Body of pancreas (tissue), 4 donors: ENCODE measurements at regions not wholly inside any gene's neighbourhood (a gene's known extent, or its start where the extent isn't known, plus 50 kb on each side); places are given as distances from the start of the nearest gene placed in this dataset.

Experiments used
- POLR2A ChIP-seq, 3 donors: fragments of 450-650 bp; IDR thresholded peaks; one replicate each; pipeline ENCODE4 v1.6.1; 2016; ENCODE audit warnings: antibody characterized with exemption in 3 of 3, mild to moderate bottlenecking in 2 of 3
- TF ChIP-seq, protein P1 (sequence below), 7 experiments: fragments of 450-650 bp in 4 of 7; fragments of 200-600 bp in 3 of 7; sonication (generic) in 3 of 7; IDR thresholded peaks; one replicate each; pipeline ENCODE4 v1.5.1; 2016 to 2019; ENCODE audit warnings: antibody characterized with exemption in 7 of 7

DNA sequence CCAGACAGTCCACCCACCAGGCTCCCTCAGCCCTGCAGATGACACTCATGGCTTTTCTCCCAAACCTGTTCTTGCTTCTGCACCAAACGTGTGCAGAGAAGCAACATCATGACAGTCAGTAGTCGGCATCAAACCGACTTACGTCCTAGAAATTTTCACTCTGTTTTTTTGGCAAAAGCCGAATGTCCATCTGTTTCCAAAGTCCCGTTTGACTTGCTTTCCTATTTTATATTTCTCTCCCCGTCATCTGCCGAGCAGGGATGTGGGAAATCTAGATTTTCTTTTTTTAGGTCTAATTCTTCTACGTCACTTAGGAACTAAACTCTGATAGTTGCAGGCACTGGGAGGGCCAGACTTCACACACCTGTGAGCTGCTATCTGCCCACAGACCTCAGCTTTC, 104.9 kb downstream of the RMI2 start:
- TF ChIP-seq, protein P1, sequence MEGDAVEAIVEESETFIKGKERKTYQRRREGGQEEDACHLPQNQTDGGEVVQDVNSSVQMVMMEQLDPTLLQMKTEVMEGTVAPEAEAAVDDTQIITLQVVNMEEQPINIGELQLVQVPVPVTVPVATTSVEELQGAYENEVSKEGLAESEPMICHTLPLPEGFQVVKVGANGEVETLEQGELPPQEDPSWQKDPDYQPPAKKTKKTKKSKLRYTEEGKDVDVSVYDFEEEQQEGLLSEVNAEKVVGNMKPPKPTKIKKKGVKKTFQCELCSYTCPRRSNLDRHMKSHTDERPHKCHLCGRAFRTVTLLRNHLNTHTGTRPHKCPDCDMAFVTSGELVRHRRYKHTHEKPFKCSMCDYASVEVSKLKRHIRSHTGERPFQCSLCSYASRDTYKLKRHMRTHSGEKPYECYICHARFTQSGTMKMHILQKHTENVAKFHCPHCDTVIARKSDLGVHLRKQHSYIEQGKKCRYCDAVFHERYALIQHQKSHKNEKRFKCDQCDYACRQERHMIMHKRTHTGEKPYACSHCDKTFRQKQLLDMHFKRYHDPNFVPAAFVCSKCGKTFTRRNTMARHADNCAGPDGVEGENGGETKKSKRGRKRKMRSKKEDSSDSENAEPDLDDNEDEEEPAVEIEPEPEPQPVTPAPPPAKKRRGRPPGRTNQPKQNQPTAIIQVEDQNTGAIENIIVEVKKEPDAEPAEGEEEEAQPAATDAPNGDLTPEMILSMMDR (IDR thresholded peaks at IDR 0.05): no peak
- no peak for TF ChIP-seq POLR2A (IDR thresholded peaks at IDR 0.05)
